Effector memory CD8-positive, alpha-beta T cell (primary cell): ENCODE measurements at regions not wholly inside any gene's neighbourhood (a gene's known extent, or its start where the extent isn't known, plus 50 kb on each side); places are given as distances from the start of the nearest gene placed in this dataset.
"Not testable (repeated sequence)": the region's sequence is repeated elsewhere in the genome, so short reads cannot be mapped to it uniquely, and the experiment has no call there.

ENCODE experiments used
- ATAC-seq: fragments of 150-1000 bp; cut with Tn5 transposase; replicated peaks from 2 replicates; pipeline ENCODE4 v1.10.0; 2021; ENCODE audit warnings: mild to moderate bottlenecking, moderate library complexity
- DNase-seq, 3 experiments: peaks; one replicate each; pipeline ENCODE4 v3.0.0; 2021
- H3K27ac Mint-ChIP-seq, 2 donors: one replicate each; pipeline ENCODE4 v1.8.0; 2022; ENCODE audit warnings: mild to moderate bottlenecking in 2 of 2, mixed read lengths in 2 of 2, moderate library complexity in 2 of 2
- H3K27me3 Mint-ChIP-seq, 2 donors: one replicate each; pipeline ENCODE4 v1.8.0; 2022; ENCODE audit warnings: mixed read lengths in 2 of 2
- H3K36me3 Mint-ChIP-seq: one replicate; pipeline ENCODE4 v1.8.0; 2022; ENCODE audit warnings: mild to moderate bottlenecking, moderate library complexity, mixed read lengths; ENCODE audit not compliant: insufficient read depth
- H3K4me1 Mint-ChIP-seq, 2 donors: one replicate each; pipeline ENCODE4 v1.8.0; 2022; ENCODE audit warnings: low read depth in 2 of 2, mixed read lengths in 2 of 2
- H3K4me3 Mint-ChIP-seq, 2 donors: one replicate each; pipeline ENCODE4 v1.8.0; 2022; ENCODE audit warnings: mild to moderate bottlenecking in 2 of 2, mixed read lengths in 2 of 2, moderate library complexity in 2 of 2
- H3K9me3 Mint-ChIP-seq, 2 donors: one replicate each; pipeline ENCODE4 v1.8.0; 2022; ENCODE audit warnings: mixed read lengths in 2 of 2

- Mint-ChIP-seq H3K4me3 (no peak overlapping the region), H3K36me3 (no peaks in the 10 kb centered on the region), H3K4me1 (peaks cover 4 to 10% of the 10 kb centered on the region in 2 donors), H3K27ac (no peak overlapping the region), H3K9me3 (peaks cover 0 to 6% of the 10 kb centered on the region in 2 donors), H3K27me3 (peaks cover 7 to 9% of the 10 kb centered on the region in 2 donors)
- DNase-seq (no peak), ATAC-seq (no peak)
Observed at GRCh38 chr5:142259758-142260157, 65.1 kb downstream of the SPRY4 start.

- Mint-ChIP-seq H3K27ac (no peak overlapping the region), H3K4me1 (peaks cover 0 to 2% of the 10 kb centered on the region in 2 donors), H3K27me3 (peaks cover 7 to 9% of the 10 kb centered on the region in 2 donors)
Observed at GRCh38 chr5:142255831-142256230, 69.0 kb downstream of the SPRY4 start.

GRCh38 chr5:142254431-142254830 is 70.4 kb downstream of the SPRY4 start:
- DNase-seq (no peak), ATAC-seq (no peak)
- H3K27ac Mint-ChIP-seq, result no peak overlapping the region
- H3K4me3 Mint-ChIP-seq, result no peak overlapping the region
- no peaks in the 10 kb centered on the region for H3K36me3 Mint-ChIP-seq
- peaks cover 0 to 8% of the 10 kb centered on the region in 2 donors for H3K27me3 Mint-ChIP-seq
- H3K4me1 Mint-ChIP-seq, result no peaks in the 10 kb centered on the region
- H3K9me3 Mint-ChIP-seq, result peaks cover 0 to 6% of the 10 kb centered on the region in 2 donors

More at GRCh38 chr5:142255831-142256230, 69.0 kb downstream of the SPRY4 start:
- Mint-ChIP-seq H3K36me3 (no peaks in the 10 kb centered on the region), H3K4me3 (no peak overlapping the region), H3K9me3 (peaks cover 0 to 6% of the 10 kb centered on the region in 2 donors)
- DNase-seq (no peak), ATAC-seq (no peak)

GRCh38 chr5:142253938-142254337 is 70.9 kb downstream of the SPRY4 start:
- no peak for DNase-seq
- Mint-ChIP-seq H3K27ac (no peak overlapping the region), H3K4me3 (no peak overlapping the region), H3K36me3 (no peaks in the 10 kb centered on the region), H3K27me3 (peaks cover 0 to 8% of the 10 kb centered on the region in 2 donors), H3K4me1 (no peaks in the 10 kb centered on the region), H3K9me3 (peaks cover 0 to 6% of the 10 kb centered on the region in 2 donors)
- no peak for ATAC-seq

- Mint-ChIP-seq H3K36me3 (no peaks in the 10 kb centered on the region), H3K27me3 (peaks cover 0 to 15% of the 10 kb centered on the region in 2 donors), H3K4me1 (peaks cover 0 to 4% of the 10 kb centered on the region in 2 donors), H3K9me3 (no peaks in the 10 kb centered on the region), H3K27ac (no peak overlapping the region), H3K4me3 (no peak overlapping the region)
- no peak for DNase-seq
- ATAC-seq, result no peak
Observed at GRCh38 chr5:142250119-142250518, 74.7 kb downstream of the SPRY4 start.

GRCh38 chr5:142248853-142249462 is 75.9 kb downstream of the SPRY4 start:
- H3K27me3 Mint-ChIP-seq, result peaks cover 8 to 15% of the 10 kb centered on the region in 2 donors
- no peaks in the 10 kb centered on the region for H3K9me3 Mint-ChIP-seq
- DNase-seq, result no peak
- no peak for ATAC-seq
- no peak overlapping the region for H3K4me3 Mint-ChIP-seq
- H3K27ac Mint-ChIP-seq, result no peak overlapping the region
- H3K36me3 Mint-ChIP-seq, result no peaks in the 10 kb centered on the region
- H3K4me1 Mint-ChIP-seq, result peaks cover 0 to 4% of the 10 kb centered on the region in 2 donors

- Mint-ChIP-seq H3K27me3 (peaks cover 20 to 22% of the 10 kb centered on the region in 2 donors), H3K4me1 (peaks cover 0 to 4% of the 10 kb centered on the region in 2 donors), H3K36me3 (no peaks in the 10 kb centered on the region), H3K9me3 (peaks cover 0 to 1% of the 10 kb centered on the region in 2 donors), H3K4me3 (no peak overlapping the region), H3K27ac (no peak overlapping the region)
- DNase-seq (no peak), ATAC-seq (no peak)
Observed at GRCh38 chr5:142246258-142246657, 78.6 kb downstream of the SPRY4 start.

GRCh38 chr5:142245786-142246185 is 79.0 kb downstream of the SPRY4 start:
- Mint-ChIP-seq H3K27me3 (peaks cover 20 to 22% of the 10 kb centered on the region in 2 donors), H3K4me3 (no peak overlapping the region), H3K9me3 (peaks cover 0 to 1% of the 10 kb centered on the region in 2 donors), H3K27ac (no peak overlapping the region), H3K36me3 (no peaks in the 10 kb centered on the region), H3K4me1 (peaks cover 0 to 4% of the 10 kb centered on the region in 2 donors)
- no peak for ATAC-seq
- DNase-seq, result no peak

- DNase-seq (no peak), ATAC-seq (no peak)
- no peak overlapping the region for H3K27ac Mint-ChIP-seq
- H3K4me1 Mint-ChIP-seq, result peaks cover 0 to 4% of the 10 kb centered on the region in 2 donors
- H3K4me3 Mint-ChIP-seq, result no peak overlapping the region
- peaks cover 4% of the 10 kb centered on the region for H3K36me3 Mint-ChIP-seq
- peaks cover 0 to 1% of the 10 kb centered on the region in 2 donors for H3K9me3 Mint-ChIP-seq
- peaks cover 13 to 20% of the 10 kb centered on the region in 2 donors for H3K27me3 Mint-ChIP-seq
Observed at GRCh38 chr5:142244440-142244839, 80.4 kb downstream of the SPRY4 start.

GRCh38 chr5:142242272-142242671 is 82.5 kb downstream of the SPRY4 start:
- no peak overlapping the region for H3K4me3 Mint-ChIP-seq
- no peak overlapping the region for H3K27ac Mint-ChIP-seq
- H3K4me1 Mint-ChIP-seq, result peaks cover 0 to 4% of the 10 kb centered on the region in 2 donors
- H3K27me3 Mint-ChIP-seq, result peaks cover 7 to 20% of the 10 kb centered on the region in 2 donors
- peaks cover 4% of the 10 kb centered on the region for H3K36me3 Mint-ChIP-seq
- peaks cover 0 to 1% of the 10 kb centered on the region in 2 donors for H3K9me3 Mint-ChIP-seq
- no peak for ATAC-seq
- DNase-seq, result no peak

GRCh38 chr5:142239394-142240159 is 85.2 kb downstream of the SPRY4 start:
- no peak for DNase-seq
- no peak overlapping the region for H3K4me3 Mint-ChIP-seq
- H3K27me3 Mint-ChIP-seq, result peaks cover 13 to 36% of the 10 kb centered on the region in 2 donors
- H3K4me1 Mint-ChIP-seq, result peaks cover 7 to 8% of the 10 kb centered on the region in 2 donors
- H3K9me3 Mint-ChIP-seq, result peaks cover 0 to 1% of the 10 kb centered on the region in 2 donors
- peaks cover 8% of the 10 kb centered on the region for H3K36me3 Mint-ChIP-seq
- ATAC-seq, result no peak
- H3K27ac Mint-ChIP-seq, result no peak overlapping the region

GRCh38 chr5:142237707-142238106 is 87.1 kb downstream of the SPRY4 start:
- ATAC-seq (no peak), DNase-seq (no peak)
- peak overlapping the region in 1 of 2 donors; percentile 52 for H3K27ac Mint-ChIP-seq
- H3K4me3 Mint-ChIP-seq, result no peak overlapping the region
- H3K27me3 Mint-ChIP-seq, result peaks cover 21 to 32% of the 10 kb centered on the region in 2 donors
- peaks cover 7 to 8% of the 10 kb centered on the region in 2 donors for H3K4me1 Mint-ChIP-seq
- H3K36me3 Mint-ChIP-seq, result peaks cover 8% of the 10 kb centered on the region
- peaks cover 0 to 1% of the 10 kb centered on the region in 2 donors for H3K9me3 Mint-ChIP-seq

- not testable (repeated sequence) for H3K4me3 Mint-ChIP-seq, H3K36me3 Mint-ChIP-seq, DNase-seq, H3K9me3 Mint-ChIP-seq, ATAC-seq, H3K4me1 Mint-ChIP-seq
- Mint-ChIP-seq H3K27ac (peak overlapping the region in 1 of 2 donors; percentile 52), H3K27me3 (peaks cover 25 to 37% of the 10 kb centered on the region in 2 donors)
Observed at GRCh38 chr5:142236673-142237290, 88.0 kb downstream of the SPRY4 start.
